ENCODE measurements at regions not wholly inside any gene's neighbourhood (a gene's known extent, or its start where the extent isn't known, plus 50 kb on each side); places are given as distances from the start of the nearest gene placed in this dataset.

GRCh38 chr5:52204310-52204709 is 583.4 kb upstream of the ITGA1 start:
- Mint-ChIP-seq H3K9me3 (no peaks in the 10 kb centered on the region), H3K4me1 (no peaks in the 10 kb centered on the region), H3K36me3 (no peaks in the 10 kb centered on the region), H3K27ac (no peak overlapping the region), H3K4me3 (no peak overlapping the region), H3K27me3 (ENCODE audit: low read depth) (no peaks in the 10 kb centered on the region)
- ChIA-PET CTCF (no interaction called here), POLR2A (no interaction called here)
- DNase-seq (ENCODE audit: low spot score): no peak
- TF ChIP-seq ZBTB21 (CRISPR knock-in tag; IDR thresholded peaks at IDR 0.05; ENCODE audit: borderline replicate concordance) (no peak), FOXP4 (CRISPR knock-in tag; IDR thresholded peaks at IDR 0.05) (no peak), CREM (CRISPR knock-in tag; IDR thresholded peaks at IDR 0.05) (no peak), ELF4 (CRISPR knock-in tag; IDR thresholded peaks at IDR 0.05; ENCODE audit: low read depth) (no peak), JAZF1 (CRISPR knock-in tag; IDR thresholded peaks at IDR 0.05) (no peak), IRF2 (CRISPR knock-in tag; IDR thresholded peaks at IDR 0.05; ENCODE audit: borderline replicate concordance, low read depth) (no peak), GABPB1 (CRISPR knock-in tag; IDR thresholded peaks at IDR 0.05) (no peak), TP53 (CRISPR knock-in tag; IDR thresholded peaks at IDR 0.05) (no peak), E2F1 (CRISPR knock-in tag; IDR thresholded peaks at IDR 0.05) (no peak), SMAD4 (CRISPR knock-in tag; IDR thresholded peaks at IDR 0.05) (no peak), TEAD4 (CRISPR knock-in tag; IDR thresholded peaks at IDR 0.05) (no peak), HMGA2 (CRISPR knock-in tag; IDR thresholded peaks at IDR 0.05) (no peak)
- TF ChIP-seq, protein P1, sequence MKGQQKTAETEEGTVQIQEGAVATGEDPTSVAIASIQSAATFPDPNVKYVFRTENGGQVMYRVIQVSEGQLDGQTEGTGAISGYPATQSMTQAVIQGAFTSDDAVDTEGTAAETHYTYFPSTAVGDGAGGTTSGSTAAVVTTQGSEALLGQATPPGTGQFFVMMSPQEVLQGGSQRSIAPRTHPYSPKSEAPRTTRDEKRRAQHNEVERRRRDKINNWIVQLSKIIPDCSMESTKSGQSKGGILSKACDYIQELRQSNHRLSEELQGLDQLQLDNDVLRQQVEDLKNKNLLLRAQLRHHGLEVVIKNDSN (CRISPR knock-in tag; IDR thresholded peaks at IDR 0.05): no peak
- no peak for ATAC-seq

Data from WTC11 (cell line).